T-cell (primary cell): ENCODE measurements at regions not wholly inside any gene's neighbourhood (a gene's known extent, or its start where the extent isn't known, plus 50 kb on each side); places are given as distances from the start of the nearest gene placed in this dataset.
"Not testable (repeated sequence)": the region's sequence is repeated elsewhere in the genome, so short reads cannot be mapped to it uniquely, and the experiment has no call there.

ENCODE experiments used
- ATAC-seq, 4 experiments: fragments of 200-7000 bp in 3 of 4; fragments of 150-1000 bp in 1 of 4; cut with Tn5 transposase; replicated peaks in 1 of 4; 1 replicate in 3 of 4; 2 replicates in 1 of 4; pipeline ENCODE4 v1.10.0; 2021; ENCODE audit warnings: moderate library complexity in 3 of 4, mild to moderate bottlenecking in 2 of 4, moderate number of reproducible peaks in 1 of 4
- CTCF ChIA-PET, 2 donors: fragments of 300-600 bp; sonication (Branson Sonifier 250); formaldehyde crosslinking; loops; one replicate each; lab custom pipeline; 2022; ENCODE audit warnings: antibody characterized with exemption in 2 of 2; lab: Charles Lee
- POLR2A ChIA-PET, 2 donors: fragments of 300-600 bp; sonication (Branson Sonifier 250); formaldehyde crosslinking; loops; one replicate each; lab custom pipeline; 2022; ENCODE audit warnings: antibody characterized with exemption in 2 of 2; lab: Charles Lee
- DNase-seq, 35 experiments: peaks; one replicate each; pipeline versions ENCODE4 v3.0.0 to v3.0.0-alpha.2; 2013 to 2023
- H3K27ac ChIP-seq: one replicate; pipeline ENCODE4 v1.5.1; 2013; ENCODE audit warnings: low read length
- H3K27me3 ChIP-seq, 2 experiments: replicated peaks in 1 of 2; 1 replicate in 1 of 2; 2 replicates in 1 of 2; pipeline versions ENCODE4 v1.6.1 to v1.7.0; 2013; ENCODE audit warnings: low read length in 1 of 2, mixed read lengths in 1 of 2; ENCODE audit not compliant: control insufficient read depth in 2 of 2, insufficient read depth in 2 of 2; ENCODE audit errors: extremely low read depth in 1 of 2
- H3K36me3 ChIP-seq, 2 donors: 1 replicate in 1 of 2; 2 replicates in 1 of 2; pipeline versions ENCODE4 v1.6.1 to v1.7.0; 2013; ENCODE audit warnings: low read length in 1 of 2; ENCODE audit not compliant: control insufficient read depth in 2 of 2, insufficient read depth in 1 of 2; ENCODE audit errors: extremely low read depth in 1 of 2
- H3K4me1 ChIP-seq, 2 experiments: 1 replicate in 1 of 2; 2 replicates in 1 of 2; pipeline versions ENCODE4 v1.6.1 to v1.7.0; 2013; ENCODE audit warnings: low read length in 2 of 2, mixed read lengths in 1 of 2; ENCODE audit not compliant: insufficient read depth in 2 of 2, control insufficient read depth in 1 of 2; ENCODE audit errors: extremely low read depth in 1 of 2
- H3K4me3 ChIP-seq, 2 donors: 1 replicate in 1 of 2; 2 replicates in 1 of 2; pipeline versions ENCODE4 v1.5.1 to v1.7.0; 2013; ENCODE audit warnings: mild to moderate bottlenecking in 2 of 2, low read length in 1 of 2, moderate library complexity in 1 of 2; ENCODE audit not compliant: control insufficient read depth in 1 of 2; ENCODE audit errors: extremely low read depth in 1 of 2
- H3K9me3 ChIP-seq: 2 replicates; pipeline ENCODE4 v1.7.0; 2013
- H3K27ac Mint-ChIP-seq, 2 donors: one replicate each; pipeline ENCODE4 v1.8.0; 2020 to 2021; ENCODE audit warnings: mild to moderate bottlenecking in 2 of 2, mixed read lengths in 2 of 2
- H3K27me3 Mint-ChIP-seq, 2 donors: one replicate each; pipeline ENCODE4 v1.8.0; 2021 to 2022; ENCODE audit warnings: mixed read lengths in 2 of 2
- H3K36me3 Mint-ChIP-seq: one replicate; pipeline ENCODE4 v1.8.0; 2021; ENCODE audit warnings: mixed read lengths
- H3K4me1 Mint-ChIP-seq, 3 donors: one replicate each; pipeline ENCODE4 v1.8.0; 2020 to 2022; ENCODE audit warnings: mixed read lengths in 3 of 3, mild to moderate bottlenecking in 1 of 3
- H3K4me3 Mint-ChIP-seq, 3 donors: one replicate each; pipeline ENCODE4 v1.8.0; 2020 to 2022; ENCODE audit warnings: mild to moderate bottlenecking in 3 of 3, mixed read lengths in 3 of 3, moderate library complexity in 3 of 3
- H3K9me3 Mint-ChIP-seq, 3 donors: one replicate each; pipeline ENCODE4 v1.8.0; 2020 to 2022; ENCODE audit warnings: mixed read lengths in 3 of 3
- WGBS: methylation state at CpG from one replicate; pipeline ENCODE4 v1.1.5; 2013; ENCODE audit warnings: missing lambda C conversion rate; ENCODE audit not compliant: insufficient coverage; 5-methylcytosine and 5-hydroxymethylcytosine counted together

DNA sequence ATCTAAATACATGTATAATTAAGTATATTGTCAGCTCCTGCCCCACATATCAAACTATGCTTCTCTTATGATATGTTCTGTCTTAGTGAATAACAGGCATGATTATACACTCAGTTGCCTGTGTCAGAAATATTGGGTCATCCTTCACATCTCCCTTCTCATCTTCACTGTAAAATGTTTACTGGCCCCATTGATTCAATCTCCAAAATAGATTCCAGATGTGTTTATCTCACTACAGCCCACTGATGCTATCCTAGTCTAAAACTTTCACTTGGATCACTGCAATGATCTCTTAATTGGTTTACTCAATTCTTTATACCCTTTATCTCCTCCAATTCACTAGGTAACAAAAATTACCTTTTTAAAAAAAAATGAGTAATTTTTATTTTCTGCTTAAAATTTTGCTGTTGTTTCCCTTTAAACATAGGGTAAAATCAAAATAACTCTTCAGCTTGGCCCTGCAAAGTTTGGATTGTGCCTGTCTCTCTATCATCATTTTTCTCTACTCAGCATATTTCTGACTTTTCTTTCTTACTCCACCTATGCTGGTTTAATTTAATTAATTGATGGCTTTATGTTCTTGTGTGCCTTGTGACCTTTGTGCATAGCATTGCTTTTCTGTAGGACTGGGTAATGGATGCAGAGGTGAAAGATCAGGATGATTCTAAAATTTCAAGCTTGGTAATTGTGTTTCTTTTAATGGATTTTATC lies 233.9 kb upstream of the FOXP2 start:
- Histone ChIP-seq H3K27me3 (no peaks in the 10 kb centered on the region), H3K36me3 (no peaks in the 10 kb centered on the region), H3K9me3 (no peaks in the 10 kb centered on the region), H3K4me3 (no peak overlapping the region), H3K4me1 (no peaks in the 10 kb centered on the region), H3K27ac (no peak overlapping the region)
- no peaks in the 10 kb centered on the region for H3K36me3 Mint-ChIP-seq
- CTCF ChIA-PET = no interaction called here
- peaks cover 0 to 3% of the 10 kb centered on the region in 2 donors for H3K27me3 Mint-ChIP-seq
- H3K4me1 Mint-ChIP-seq = no peaks in the 10 kb centered on the region
- POLR2A ChIA-PET = interaction anchor here in 1 of 2 donors (0.6 kb wide), 1 partner anchor 129 kb away, joined by 5 read pairs; no protein-coding TSS in a partner anchor
- H3K4me3 Mint-ChIP-seq = no peak overlapping the region
- H3K9me3 Mint-ChIP-seq = no peaks in the 10 kb centered on the region
- DNase-seq (no peak), ATAC-seq (no peak)
- no peak overlapping the region for H3K27ac Mint-ChIP-seq

GRCh38 chr7:114175125-114175524 lies 239.5 kb upstream of the FOXP2 start:
- H3K4me1 Mint-ChIP-seq = no peaks in the 10 kb centered on the region
- no peak overlapping the region for H3K27ac ChIP-seq
- peaks cover 0 to 3% of the 10 kb centered on the region in 2 donors for H3K27me3 Mint-ChIP-seq
- no peak overlapping the region for H3K4me3 ChIP-seq
- H3K36me3 ChIP-seq = no peaks in the 10 kb centered on the region
- no peaks in the 10 kb centered on the region for H3K36me3 Mint-ChIP-seq
- no peak overlapping the region for H3K27ac Mint-ChIP-seq
- no CpG with 5 or more reads among the region's 4 CpGs for WGBS
- no peaks in the 10 kb centered on the region for H3K27me3 ChIP-seq
- ATAC-seq = no peak
- POLR2A ChIA-PET = no interaction called here
- peaks cover 0 to 3% (median 0%) of the 10 kb centered on the region in 3 donors for H3K9me3 Mint-ChIP-seq
- DNase-seq = no peak
- no peak overlapping the region for H3K4me3 Mint-ChIP-seq
- no peaks in the 10 kb centered on the region for H3K9me3 ChIP-seq
- CTCF ChIA-PET = no interaction called here
- no peaks in the 10 kb centered on the region for H3K4me1 ChIP-seq

DNA sequence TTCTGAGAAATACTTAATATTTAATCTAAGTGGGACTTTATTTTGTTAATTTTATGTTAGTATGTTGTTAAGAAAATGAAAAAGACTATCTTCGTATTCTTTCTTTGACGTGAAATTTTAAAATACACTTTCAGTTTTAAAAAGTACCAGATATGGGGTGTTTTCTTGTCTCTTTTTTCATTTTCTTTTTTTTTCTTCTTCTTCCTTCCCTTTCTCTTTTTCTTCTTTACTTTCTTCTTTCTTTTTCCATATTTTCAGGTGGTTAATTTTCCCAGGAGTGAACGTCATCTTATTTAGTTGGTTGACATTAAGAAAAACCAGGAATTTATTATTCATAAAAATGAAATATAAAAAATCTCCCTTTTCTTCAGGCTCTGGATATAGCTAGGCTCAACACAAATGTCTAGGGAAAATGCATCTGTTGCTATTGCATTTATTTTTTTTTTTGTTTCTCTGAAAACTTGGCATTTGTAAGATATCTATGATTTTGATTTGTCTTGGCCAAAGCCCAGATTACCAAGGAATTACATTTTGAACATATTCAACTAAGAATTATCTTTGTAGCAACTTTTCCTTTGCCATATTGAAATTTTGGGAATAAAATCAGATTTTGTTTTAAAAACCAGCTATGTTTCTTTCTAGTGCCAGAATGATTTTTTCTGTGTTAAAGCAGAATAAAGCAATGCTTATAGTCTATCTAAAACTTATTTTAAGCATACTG lies 241.3 kb upstream of the FOXP2 start:
- H3K9me3 Mint-ChIP-seq = peaks cover 3 to 4% (median 3%) of the 10 kb centered on the region in 3 donors
- H3K27me3 Mint-ChIP-seq = peaks cover 0 to 3% of the 10 kb centered on the region in 2 donors
- Histone ChIP-seq H3K9me3 (no peaks in the 10 kb centered on the region), H3K4me1 (no peaks in the 10 kb centered on the region), H3K27ac (no peak overlapping the region), H3K27me3 (no peaks in the 10 kb centered on the region), H3K4me3 (no peak overlapping the region), H3K36me3 (no peaks in the 10 kb centered on the region)
- no peak overlapping the region for H3K4me3 Mint-ChIP-seq
- CTCF ChIA-PET = no interaction called here
- no peaks in the 10 kb centered on the region for H3K36me3 Mint-ChIP-seq
- no peak for ATAC-seq
- no peak for DNase-seq
- POLR2A ChIA-PET = no interaction called here
- H3K4me1 Mint-ChIP-seq = no peaks in the 10 kb centered on the region
- WGBS = no CpG with 5 or more reads among the region's 3 CpGs
- H3K27ac Mint-ChIP-seq = no peak overlapping the region

- no CpG with 5 or more reads among the region's 2 CpGs for WGBS
- H3K9me3 ChIP-seq, H3K36me3 ChIP-seq, H3K4me3 ChIP-seq, H3K36me3 Mint-ChIP-seq, DNase-seq, H3K27me3 ChIP-seq, H3K9me3 Mint-ChIP-seq, CTCF ChIA-PET, POLR2A ChIA-PET, H3K27ac Mint-ChIP-seq, H3K27me3 Mint-ChIP-seq, ATAC-seq, H3K4me1 ChIP-seq, H3K4me3 Mint-ChIP-seq, H3K27ac ChIP-seq, H3K4me1 Mint-ChIP-seq: not testable (repeated sequence)
Measured at GRCh38 chr7:114169389-114169788, 245.2 kb upstream of the FOXP2 start.

DNA sequence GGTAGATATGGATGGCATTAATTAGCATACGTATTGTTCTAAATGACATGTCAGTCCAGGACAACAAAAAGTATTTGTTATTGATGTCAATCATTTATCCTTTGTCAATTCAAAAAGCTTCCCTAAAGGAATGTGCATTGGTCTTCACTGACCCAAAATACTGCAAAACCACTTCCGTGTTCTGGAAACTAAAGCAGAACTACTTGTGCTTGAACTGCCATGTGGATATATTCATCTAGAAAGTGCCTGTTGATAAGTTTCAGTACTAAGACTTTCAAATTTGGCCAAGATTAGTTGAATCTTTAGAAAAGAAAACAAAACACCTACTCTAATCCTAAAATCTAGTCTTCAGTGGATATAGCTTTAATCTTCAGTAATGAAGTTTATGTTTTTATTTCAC lies 242.1 kb upstream of the PPP1R3A start:
- Histone ChIP-seq H3K4me3 (no peak overlapping the region), H3K9me3 (no peaks in the 10 kb centered on the region), H3K4me1 (no peaks in the 10 kb centered on the region), H3K27ac (no peak overlapping the region), H3K36me3 (no peaks in the 10 kb centered on the region), H3K27me3 (no peaks in the 10 kb centered on the region)
- Mint-ChIP-seq H3K4me3 (no peak overlapping the region), H3K9me3 (no peaks in the 10 kb centered on the region), H3K27me3 (no peaks in the 10 kb centered on the region), H3K4me1 (no peaks in the 10 kb centered on the region), H3K36me3 (no peaks in the 10 kb centered on the region), H3K27ac (no peak overlapping the region)
- ChIA-PET CTCF (no interaction called here), POLR2A (no interaction called here)
- WGBS = no CpG with 5 or more reads among the region's 2 CpGs
- DNase-seq (no peak), ATAC-seq (no peak)

- Histone ChIP-seq H3K4me3 (no peak overlapping the region), H3K4me1 (no peaks in the 10 kb centered on the region), H3K27ac (no peak overlapping the region), H3K27me3 (no peaks in the 10 kb centered on the region), H3K36me3 (no peaks in the 10 kb centered on the region), H3K9me3 (no peaks in the 10 kb centered on the region)
- Mint-ChIP-seq H3K27ac (no peak overlapping the region), H3K9me3 (no peaks in the 10 kb centered on the region), H3K4me3 (no peak overlapping the region), H3K27me3 (no peaks in the 10 kb centered on the region), H3K4me1 (no peaks in the 10 kb centered on the region), H3K36me3 (no peaks in the 10 kb centered on the region)
- no peak for DNase-seq
- no peak for ATAC-seq
- ChIA-PET POLR2A (no interaction called here), CTCF (no interaction called here)
- 50% methylated on average over 1 of the region's 1 CpG for WGBS
Measured at GRCh38 chr7:114158854-114159253, 240.0 kb upstream of the PPP1R3A start.
